NCI-H82 (cell line): ENCODE measurements at regions not wholly inside any gene's neighbourhood (a gene's known extent, or its start where the extent isn't known, plus 50 kb on each side); places are given as distances from the start of the nearest gene placed in this dataset.

Source experiments
- DNase-seq: peaks from one replicate; lab custom pipeline; 2025; lab: John Stamatoyannopoulos, UW

GRCh38 chr1:4367230-4367777 lies 287.1 kb upstream of the AJAP1 start:
- DNase-seq = peak; percentile 36

- DNase-seq = no peak
Measured at GRCh38 chr1:4369335-4369734, 285.1 kb upstream of the AJAP1 start.

GRCh38 chr1:4371849-4372248 lies 282.6 kb upstream of the AJAP1 start:
- DNase-seq = no peak

- DNase-seq = no peak
Measured at GRCh38 chr1:4375812-4376211, 278.6 kb upstream of the AJAP1 start.

- no peak for DNase-seq
Measured at GRCh38 chr1:4379451-4380175, 274.8 kb upstream of the AJAP1 start.

GRCh38 chr1:4380564-4381168 lies 273.7 kb upstream of the AJAP1 start:
- DNase-seq = no peak

GRCh38 chr1:4393191-4393590 lies 261.2 kb upstream of the AJAP1 start:
- DNase-seq = no peak

GRCh38 chr1:4394366-4394765 lies 260.0 kb upstream of the AJAP1 start:
- DNase-seq = no peak

GRCh38 chr1:4395158-4395557 lies 259.3 kb upstream of the AJAP1 start:
- DNase-seq = no peak

GRCh38 chr1:4395676-4396075 lies 258.7 kb upstream of the AJAP1 start:
- no peak for DNase-seq

GRCh38 chr1:4396551-4396950 lies 257.9 kb upstream of the AJAP1 start:
- DNase-seq = no peak

- DNase-seq = no peak
Measured at GRCh38 chr1:4397196-4397595, 257.2 kb upstream of the AJAP1 start.

- no peak for DNase-seq
Measured at GRCh38 chr1:4402032-4402431, 252.4 kb upstream of the AJAP1 start.

GRCh38 chr1:4404854-4405590 lies 249.4 kb upstream of the AJAP1 start:
- no peak for DNase-seq

GRCh38 chr1:4407851-4408250 lies 246.6 kb upstream of the AJAP1 start:
- DNase-seq = no peak

- no peak for DNase-seq
Measured at GRCh38 chr1:4408380-4408779, 246.0 kb upstream of the AJAP1 start.

- no peak for DNase-seq
Measured at GRCh38 chr1:4411862-4412261, 242.5 kb upstream of the AJAP1 start.

- DNase-seq = no peak
Measured at GRCh38 chr1:4415476-4415875, 238.9 kb upstream of the AJAP1 start.

GRCh38 chr1:4416189-4416588 lies 238.2 kb upstream of the AJAP1 start:
- no peak for DNase-seq

GRCh38 chr1:4418021-4418420 lies 236.4 kb upstream of the AJAP1 start:
- no peak for DNase-seq

- DNase-seq = no peak
Measured at GRCh38 chr1:4421986-4422385, 232.4 kb upstream of the AJAP1 start.

- no peak for DNase-seq
Measured at GRCh38 chr1:4422504-4423289, 231.7 kb upstream of the AJAP1 start.
